GM12878 (cell line): ENCODE measurements at regions not wholly inside any gene's neighbourhood (a gene's known extent, or its start where the extent isn't known, plus 50 kb on each side); places are given as distances from the start of the nearest gene placed in this dataset.

Experiments used
- ATAC-seq: fragments of 200-7000 bp; cut with Tn5 transposase; 3 replicates; pipeline ENCODE4 v1.9.1; 2020; ENCODE audit warnings: mild to moderate bottlenecking, moderate library complexity
- BruUV-seq: library from RNA; stranded (reverse); fragments of 400-500 nt; replicated peaks from 2 replicates; lab custom pipeline; 2021; lab: Mats Ljungman, UMichigan
- CTCF ChIA-PET: fragments of 300-600 bp; sonication (Branson Sonifier 250); formaldehyde crosslinking; extraction: SDS; loops from one replicate; lab custom pipeline; 2021; ENCODE audit warnings: inconsistent platforms; lab: Yijun Ruan, JAX
- POLR2A ChIA-PET: fragments of 350-600 bp; formaldehyde crosslinking; extraction: SDS; loops from one replicate; lab custom pipeline; 2021; ENCODE audit warnings: inconsistent platforms; lab: Charles Lee
- RAD21 ChIA-PET: fragments of 300-600 bp; sonication (Branson Sonifier 250); formaldehyde crosslinking; loops from one replicate; lab custom pipeline; 2023; ENCODE audit warnings: antibody characterized with exemption; ENCODE audit not compliant: unreplicated experiment; lab: Charles Lee
- SMC1A ChIA-PET: fragments of 300-600 bp; sonication (Branson Sonifier 250); formaldehyde crosslinking; loops from one replicate; lab custom pipeline; 2023; ENCODE audit not compliant: unreplicated experiment, uncharacterized antibody; lab: Charles Lee
- DNase-seq: peaks from one replicate; pipeline ENCODE4 v3.0.0-alpha.2; 2011; ENCODE audit warnings: low read depth, low spot score
- FAIRE-seq: peaks from 3 replicates; lab custom pipeline; 2011; peaks lifted over from hg19 to GRCh38; lab: Jason Lieb, UNC
- H2AFZ ChIP-seq: 2 replicates; pipeline ENCODE4 v1.6.0; 2011; ENCODE audit warnings: low read depth, low read length, control low read depth; ENCODE audit not compliant: control insufficient read depth
- H3K27ac ChIP-seq: 2 replicates; pipeline ENCODE4 v1.5.1; 2011; ENCODE audit warnings: control low read depth; ENCODE audit not compliant: control insufficient read depth, insufficient read depth
- H3K27me3 ChIP-seq, 2 experiments: replicated peaks in 1 of 2; 2 replicates each; pipeline versions ENCODE4 v1.6.0 to v1.6.1; 2011; ENCODE audit warnings: low read length in 1 of 2; ENCODE audit not compliant: control insufficient read depth in 2 of 2, insufficient read depth in 2 of 2
- H3K36me3 ChIP-seq, 2 experiments: 2 replicates each; pipeline ENCODE4 v1.5.1; 2011; ENCODE audit warnings: low read length in 1 of 2; ENCODE audit not compliant: control insufficient read depth in 2 of 2, insufficient read depth in 2 of 2
- H3K4me1 ChIP-seq: 2 replicates; pipeline ENCODE4 v1.6.1; 2011; ENCODE audit warnings: mild to moderate bottlenecking, low read length, moderate library complexity, mixed read lengths; ENCODE audit not compliant: control insufficient read depth, insufficient read depth
- H3K4me2 ChIP-seq: 2 replicates; pipeline ENCODE4 v1.6.0; 2011; ENCODE audit warnings: control low read depth; ENCODE audit not compliant: control insufficient read depth, insufficient read depth
- H3K4me3 ChIP-seq: fragments of 200-600 bp; sonication (generic); 2 replicates; pipeline ENCODE4 v1.5.1; 2016
- H3K79me2 ChIP-seq: 2 replicates; pipeline ENCODE4 v1.6.0; 2011; ENCODE audit warnings: low read length; ENCODE audit not compliant: control insufficient read depth, insufficient read depth
- H3K9ac ChIP-seq: 2 replicates; pipeline ENCODE4 v1.8.0; 2011; ENCODE audit warnings: low read length, control low read depth, mixed read lengths; ENCODE audit not compliant: control insufficient read depth, insufficient read depth
- H3K9me3 ChIP-seq: replicated peaks from 3 replicates; pipeline ENCODE4 v1.5.1; 2011; ENCODE audit warnings: mild to moderate bottlenecking, low read length; ENCODE audit not compliant: control insufficient read depth, insufficient read depth
- H4K20me1 ChIP-seq: 2 replicates; pipeline ENCODE4 v1.6.0; 2011; ENCODE audit not compliant: control insufficient read depth, insufficient read depth
- BMI1 ChIP-seq: fragments of 450-650 bp; IDR thresholded peaks from 2 replicates; pipeline ENCODE4 v1.6.1; 2016; ENCODE audit warnings: mild to moderate bottlenecking, moderate library complexity, borderline replicate concordance
- IRF4 ChIP-seq: IDR thresholded peaks from 2 replicates; pipeline ENCODE4 v1.6.1; 2011; ENCODE audit warnings: low read depth, low read length
- MEF2B ChIP-seq: fragments of 450-650 bp; IDR thresholded peaks from 2 replicates; pipeline ENCODE4 v1.6.1; 2018; ENCODE audit warnings: mild to moderate bottlenecking, moderate library complexity; ENCODE audit not compliant: partially characterized antibody, poor library complexity, severe bottlenecking
- MTA2 ChIP-seq: fragments of 450-650 bp; IDR thresholded peaks from 2 replicates; pipeline ENCODE4 v1.6.1; 2016; ENCODE audit warnings: low read depth, mild to moderate bottlenecking, moderate library complexity
- POLR2A ChIP-seq: IDR thresholded peaks from 2 replicates; pipeline ENCODE4 v1.6.1; 2011; ENCODE audit warnings: low read depth, mild to moderate bottlenecking, low read length
- POLR2AphosphoS2 ChIP-seq: IDR thresholded peaks from 2 replicates; pipeline ENCODE4 v1.6.1; 2011; ENCODE audit warnings: low read depth, mild to moderate bottlenecking, low read length, improper control_type of control experiment, moderate library complexity
- POLR2AphosphoS5 ChIP-seq: IDR thresholded peaks from 2 replicates; pipeline ENCODE4 v1.6.1; 2011; ENCODE audit warnings: mild to moderate bottlenecking, low read length, inconsistent platforms
- TBL1XR1 ChIP-seq: IDR thresholded peaks from 2 replicates; pipeline ENCODE4 v1.6.1; 2012; ENCODE audit warnings: low read depth, low read length, improper control_type of control experiment
- WGBS: methylation state at CpG from one replicate; pipeline ENCODE4 v1.1.6; 2016; ENCODE audit warnings: low lambda C conversion rate; ENCODE audit not compliant: insufficient replicate concordance, insufficient coverage; ENCODE audit errors: missing lambda C conversion rate; 5-methylcytosine and 5-hydroxymethylcytosine counted together
- in situ Hi-C: fragments of 300-500 bp; cut with MboI; formaldehyde crosslinking; loops from 9 replicates; pipeline ENCODE4 v1.14.3; 2018; ENCODE audit warnings: mixed read lengths
- intact Hi-C: fragments of 100-400 bp; cut with micrococcal nuclease; formaldehyde crosslinking; loops from one replicate; pipeline ENCODE4 v1.14.2; 2022; ENCODE audit not compliant: unreplicated experiment
- TF ChIP-seq, protein P1 (sequence below): fragments of 450-650 bp; IDR thresholded peaks from 2 replicates; pipeline ENCODE4 v1.6.1; 2017; ENCODE audit warnings: antibody characterized with exemption, mild to moderate bottlenecking, moderate library complexity
- TF ChIP-seq, protein P2 (sequence below): IDR thresholded peaks from 2 replicates; pipeline ENCODE4 v1.6.1; 2011; ENCODE audit warnings: mild to moderate bottlenecking, low read depth, low read length, moderate library complexity; ENCODE audit not compliant: insufficient replicate concordance
- TF ChIP-seq, protein P3 (sequence below): fragments of 450-650 bp; conservative IDR thresholded peaks from 2 replicates; pipeline ENCODE4 v1.6.1; 2017; ENCODE audit warnings: mild to moderate bottlenecking, moderate library complexity

DNA sequence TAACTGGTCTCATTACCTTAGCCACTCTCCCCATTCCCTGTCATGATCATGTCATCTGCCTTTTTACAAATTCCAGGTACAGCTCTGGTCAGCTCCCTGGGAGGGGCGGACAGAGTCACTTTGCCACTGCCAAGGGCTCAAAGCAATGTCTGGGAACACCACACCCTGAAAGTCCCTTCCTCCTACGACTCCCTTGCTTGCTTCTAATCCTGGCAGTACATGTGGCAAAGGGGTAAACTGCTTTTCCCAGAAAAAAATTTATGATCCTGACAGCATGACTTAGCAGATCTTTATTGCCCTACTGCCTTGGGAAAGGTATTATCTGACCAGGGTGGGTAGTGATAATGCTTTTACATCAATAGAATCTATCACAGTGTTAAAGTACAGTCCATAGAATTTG lies 376.0 kb upstream of the PDE3A start:
- CTCF ChIA-PET, result no interaction called here
- no peak for FAIRE-seq
- Histone ChIP-seq H3K79me2 (no peaks in the 10 kb centered on the region), H3K27me3 (no peaks in the 10 kb centered on the region), H3K9me3 (no peaks in the 10 kb centered on the region), H3K4me1 (no peaks in the 10 kb centered on the region), H3K36me3 (no peaks in the 10 kb centered on the region), H3K27ac (no peak overlapping the region)
- DNase-seq, result no peak
- POLR2A ChIA-PET, result no interaction called here
- RAD21 ChIA-PET, result no interaction called here
- no peak for ATAC-seq
- no peak for TF ChIP-seq TBL1XR1
- no peak for TF ChIP-seq POLR2A
- TF ChIP-seq POLR2AphosphoS2, result no peak
- TF ChIP-seq POLR2AphosphoS5, result no peak
- TF ChIP-seq, protein P1, sequence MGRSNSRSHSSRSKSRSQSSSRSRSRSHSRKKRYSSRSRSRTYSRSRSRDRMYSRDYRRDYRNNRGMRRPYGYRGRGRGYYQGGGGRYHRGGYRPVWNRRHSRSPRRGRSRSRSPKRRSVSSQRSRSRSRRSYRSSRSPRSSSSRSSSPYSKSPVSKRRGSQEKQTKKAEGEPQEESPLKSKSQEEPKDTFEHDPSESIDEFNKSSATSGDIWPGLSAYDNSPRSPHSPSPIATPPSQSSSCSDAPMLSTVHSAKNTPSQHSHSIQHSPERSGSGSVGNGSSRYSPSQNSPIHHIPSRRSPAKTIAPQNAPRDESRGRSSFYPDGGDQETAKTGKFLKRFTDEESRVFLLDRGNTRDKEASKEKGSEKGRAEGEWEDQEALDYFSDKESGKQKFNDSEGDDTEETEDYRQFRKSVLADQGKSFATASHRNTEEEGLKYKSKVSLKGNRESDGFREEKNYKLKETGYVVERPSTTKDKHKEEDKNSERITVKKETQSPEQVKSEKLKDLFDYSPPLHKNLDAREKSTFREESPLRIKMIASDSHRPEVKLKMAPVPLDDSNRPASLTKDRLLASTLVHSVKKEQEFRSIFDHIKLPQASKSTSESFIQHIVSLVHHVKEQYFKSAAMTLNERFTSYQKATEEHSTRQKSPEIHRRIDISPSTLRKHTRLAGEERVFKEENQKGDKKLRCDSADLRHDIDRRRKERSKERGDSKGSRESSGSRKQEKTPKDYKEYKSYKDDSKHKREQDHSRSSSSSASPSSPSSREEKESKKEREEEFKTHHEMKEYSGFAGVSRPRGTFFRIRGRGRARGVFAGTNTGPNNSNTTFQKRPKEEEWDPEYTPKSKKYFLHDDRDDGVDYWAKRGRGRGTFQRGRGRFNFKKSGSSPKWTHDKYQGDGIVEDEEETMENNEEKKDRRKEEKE, result no peak
- TF ChIP-seq, protein P2, sequence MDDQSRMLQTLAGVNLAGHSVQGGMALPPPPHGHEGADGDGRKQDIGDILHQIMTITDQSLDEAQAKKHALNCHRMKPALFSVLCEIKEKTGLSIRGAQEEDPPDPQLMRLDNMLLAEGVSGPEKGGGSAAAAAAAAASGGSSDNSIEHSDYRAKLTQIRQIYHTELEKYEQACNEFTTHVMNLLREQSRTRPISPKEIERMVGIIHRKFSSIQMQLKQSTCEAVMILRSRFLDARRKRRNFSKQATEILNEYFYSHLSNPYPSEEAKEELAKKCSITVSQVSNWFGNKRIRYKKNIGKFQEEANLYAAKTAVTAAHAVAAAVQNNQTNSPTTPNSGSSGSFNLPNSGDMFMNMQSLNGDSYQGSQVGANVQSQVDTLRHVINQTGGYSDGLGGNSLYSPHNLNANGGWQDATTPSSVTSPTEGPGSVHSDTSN, result no peak
- no peak for TF ChIP-seq MTA2
- TF ChIP-seq MEF2B, result no peak
- TF ChIP-seq BMI1, result no peak
- TF ChIP-seq, protein P3, sequence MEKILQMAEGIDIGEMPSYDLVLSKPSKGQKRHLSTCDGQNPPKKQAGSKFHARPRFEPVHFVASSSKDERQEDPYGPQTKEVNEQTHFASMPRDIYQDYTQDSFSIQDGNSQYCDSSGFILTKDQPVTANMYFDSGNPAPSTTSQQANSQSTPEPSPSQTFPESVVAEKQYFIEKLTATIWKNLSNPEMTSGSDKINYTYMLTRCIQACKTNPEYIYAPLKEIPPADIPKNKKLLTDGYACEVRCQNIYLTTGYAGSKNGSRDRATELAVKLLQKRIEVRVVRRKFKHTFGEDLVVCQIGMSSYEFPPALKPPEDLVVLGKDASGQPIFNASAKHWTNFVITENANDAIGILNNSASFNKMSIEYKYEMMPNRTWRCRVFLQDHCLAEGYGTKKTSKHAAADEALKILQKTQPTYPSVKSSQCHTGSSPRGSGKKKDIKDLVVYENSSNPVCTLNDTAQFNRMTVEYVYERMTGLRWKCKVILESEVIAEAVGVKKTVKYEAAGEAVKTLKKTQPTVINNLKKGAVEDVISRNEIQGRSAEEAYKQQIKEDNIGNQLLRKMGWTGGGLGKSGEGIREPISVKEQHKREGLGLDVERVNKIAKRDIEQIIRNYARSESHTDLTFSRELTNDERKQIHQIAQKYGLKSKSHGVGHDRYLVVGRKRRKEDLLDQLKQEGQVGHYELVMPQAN, result no peak
- no peak for TF ChIP-seq IRF4
- TF ChIP-seq, all 136 proteins: peak for 0
- Histone ChIP-seq H4K20me1 (no peaks in the 10 kb centered on the region), H3K4me3 (no peak overlapping the region), H2AFZ (no peak overlapping the region), H3K9ac (no peak overlapping the region), H3K4me2 (no peak overlapping the region)
- SMC1A ChIA-PET, result no interaction called here
- in situ Hi-C loops, result no loop called here
- BruUV-seq, result no TSS peak
- intact Hi-C loops, result no loop called here
- 0% methylated on average over 2 of the region's 2 CpGs for WGBS
